HCT116 (cell line): ENCODE measurements at regions not wholly inside any gene's neighbourhood (a gene's known extent, or its start where the extent isn't known, plus 50 kb on each side); places are given as distances from the start of the nearest gene placed in this dataset.

Experiments
- CTCF ChIP-seq, 3 experiments: fragments of 200-600 bp in 1 of 3; sonication (generic) in 1 of 3; IDR thresholded peaks in 2 of 3; conservative IDR thresholded peaks in 1 of 3; 2 replicates each; pipeline ENCODE4 v1.5.1; 2012 to 2017; ENCODE audit warnings: low read depth in 2 of 3, low read length in 2 of 3, antibody characterized with exemption in 1 of 3, borderline replicate concordance in 1 of 3, control low read depth in 1 of 3, mild to moderate bottlenecking in 1 of 3, mixed read lengths in 1 of 3, mixed run types in 1 of 3, moderate library complexity in 1 of 3; ENCODE audit not compliant: insufficient read depth in 1 of 3
- JUND ChIP-seq: IDR thresholded peaks from 2 replicates; pipeline ENCODE4 v1.6.1; 2012
- POLR2AphosphoS5 ChIP-seq: IDR thresholded peaks from 2 replicates; pipeline ENCODE4 v1.6.1; 2011; ENCODE audit warnings: mild to moderate bottlenecking, low read depth, low read length, moderate library complexity
- RAD21 ChIP-seq: IDR thresholded peaks from 2 replicates; pipeline ENCODE4 v1.6.1; 2012; ENCODE audit warnings: low read depth, mild to moderate bottlenecking

GRCh38 chr13:39232999-39233398 lies 194.7 kb downstream of the NHLRC3 start:
- TF ChIP-seq JUND: no peak
- no peak for TF ChIP-seq POLR2AphosphoS5
- no peak for TF ChIP-seq CTCF (IDR thresholded peaks at IDR 0.05 in 2 of 3, conservative IDR thresholded peaks at IDR 0.05 in 1 of 3; ENCODE audit: borderline replicate concordance in 1 of 3, insufficient read depth in 1 of 3, low read depth in 2 of 3, low read length in 2 of 3)
- TF ChIP-seq RAD21: no peak
